Vagina (tissue), 2 donors: ENCODE measurements at regions not wholly inside any gene's neighbourhood (a gene's known extent, or its start where the extent isn't known, plus 50 kb on each side); places are given as distances from the start of the nearest gene placed in this dataset.

ENCODE experiments used
- DNase-seq, 2 donors: peaks; one replicate each; pipeline ENCODE4 v3.0.0-alpha.2; 2017; ENCODE audit errors: extremely low spot score in 2 of 2
- H3K27ac ChIP-seq: fragments of 200-600 bp; sonication (generic); one replicate; pipeline ENCODE4 v1.5.1; 2019
- H3K27me3 ChIP-seq: fragments of 200-600 bp; sonication (generic); one replicate; pipeline ENCODE4 v1.5.1; 2019
- H3K36me3 ChIP-seq, 2 donors: fragments of 200-600 bp; sonication (generic); one replicate each; pipeline ENCODE4 v1.5.1; 2017 to 2019
- H3K4me1 ChIP-seq: fragments of 200-600 bp; sonication (generic); one replicate; pipeline ENCODE4 v1.5.1; 2019
- H3K4me3 ChIP-seq, 2 donors: fragments of 200-600 bp; sonication (generic); 1 replicate in 1 of 2; 2 replicates in 1 of 2; pipeline ENCODE4 v1.5.1; 2016 to 2019
- H3K9me3 ChIP-seq: fragments of 200-600 bp; sonication (generic); one replicate; pipeline ENCODE4 v1.5.1; 2019
- POLR2A ChIP-seq, 2 donors: fragments of 450-650 bp; IDR thresholded peaks; one replicate each; pipeline ENCODE4 v1.6.1; 2017; ENCODE audit warnings: antibody characterized with exemption in 2 of 2, mild to moderate bottlenecking in 2 of 2, moderate library complexity in 2 of 2
- POLR2AphosphoS5 ChIP-seq, 2 donors: sonication (generic); formaldehyde crosslinking; IDR thresholded peaks; one replicate each; pipeline ENCODE4 v1.9.0; 2017; ENCODE audit warnings: antibody characterized with exemption in 2 of 2, mild to moderate bottlenecking in 2 of 2, low read depth in 1 of 2; ENCODE audit not compliant: insufficient read depth in 1 of 2
- intact Hi-C: fragments of 100-400 bp; cut with DNase I; formaldehyde crosslinking; loops from one replicate; pipeline ENCODE4 v1.15.1; 2023
- TF ChIP-seq, protein P1 (sequence below), 3 experiments: fragments of 450-650 bp in 2 of 3; fragments of 200-600 bp in 1 of 3; sonication (generic) in 1 of 3; IDR thresholded peaks; one replicate each; pipeline ENCODE4 v1.5.1; 2017 to 2019; ENCODE audit warnings: antibody characterized with exemption in 3 of 3, mild to moderate bottlenecking in 2 of 3, moderate library complexity in 2 of 3

DNA sequence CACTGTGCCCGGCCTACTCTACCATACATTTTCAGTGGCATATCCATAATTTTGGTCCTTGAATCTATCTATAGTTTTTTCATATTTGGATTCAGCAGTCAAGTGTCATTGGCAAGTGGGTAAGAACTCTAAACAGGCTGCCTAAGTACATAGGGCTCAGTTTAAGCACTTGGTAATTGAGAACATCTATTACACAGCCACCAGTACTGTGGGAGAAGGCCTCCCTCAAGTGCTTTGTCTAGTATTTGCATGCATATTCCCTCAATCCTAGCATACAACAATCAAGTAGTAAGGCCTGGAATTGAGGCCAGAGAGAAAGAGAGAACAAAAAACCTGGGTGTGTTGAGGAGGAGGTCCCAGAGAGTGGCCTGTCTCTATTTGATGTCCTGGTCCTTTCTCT lies 325.2 kb downstream of the USP25 start:
- Histone ChIP-seq H3K36me3 (no peaks in the 10 kb centered on the region), H3K27ac (no peak overlapping the region), H3K9me3 (no peaks in the 10 kb centered on the region), H3K4me1 (no peaks in the 10 kb centered on the region), H3K4me3 (no peak overlapping the region), H3K27me3 (no peaks in the 10 kb centered on the region)
- intact Hi-C loops = no loop called here
- TF ChIP-seq POLR2A (IDR thresholded peaks at IDR 0.05) (no peak), POLR2AphosphoS5 (IDR thresholded peaks at IDR 0.05; ENCODE audit: insufficient read depth in 1 of 2, low read depth in 1 of 2) (no peak)
- TF ChIP-seq, protein P1, sequence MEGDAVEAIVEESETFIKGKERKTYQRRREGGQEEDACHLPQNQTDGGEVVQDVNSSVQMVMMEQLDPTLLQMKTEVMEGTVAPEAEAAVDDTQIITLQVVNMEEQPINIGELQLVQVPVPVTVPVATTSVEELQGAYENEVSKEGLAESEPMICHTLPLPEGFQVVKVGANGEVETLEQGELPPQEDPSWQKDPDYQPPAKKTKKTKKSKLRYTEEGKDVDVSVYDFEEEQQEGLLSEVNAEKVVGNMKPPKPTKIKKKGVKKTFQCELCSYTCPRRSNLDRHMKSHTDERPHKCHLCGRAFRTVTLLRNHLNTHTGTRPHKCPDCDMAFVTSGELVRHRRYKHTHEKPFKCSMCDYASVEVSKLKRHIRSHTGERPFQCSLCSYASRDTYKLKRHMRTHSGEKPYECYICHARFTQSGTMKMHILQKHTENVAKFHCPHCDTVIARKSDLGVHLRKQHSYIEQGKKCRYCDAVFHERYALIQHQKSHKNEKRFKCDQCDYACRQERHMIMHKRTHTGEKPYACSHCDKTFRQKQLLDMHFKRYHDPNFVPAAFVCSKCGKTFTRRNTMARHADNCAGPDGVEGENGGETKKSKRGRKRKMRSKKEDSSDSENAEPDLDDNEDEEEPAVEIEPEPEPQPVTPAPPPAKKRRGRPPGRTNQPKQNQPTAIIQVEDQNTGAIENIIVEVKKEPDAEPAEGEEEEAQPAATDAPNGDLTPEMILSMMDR (IDR thresholded peaks at IDR 0.05) = no peak
- no peak for DNase-seq

GRCh38 chr21:16058896-16059295 lies 329.1 kb downstream of the USP25 start:
- Histone ChIP-seq H3K36me3 (no peaks in the 10 kb centered on the region), H3K9me3 (no peaks in the 10 kb centered on the region), H3K27ac (no peak overlapping the region), H3K27me3 (no peaks in the 10 kb centered on the region), H3K4me1 (no peaks in the 10 kb centered on the region), H3K4me3 (no peak overlapping the region)
- no peak for DNase-seq
- TF ChIP-seq POLR2AphosphoS5 (IDR thresholded peaks at IDR 0.05; ENCODE audit: insufficient read depth in 1 of 2, low read depth in 1 of 2) (no peak), POLR2A (IDR thresholded peaks at IDR 0.05) (no peak)
- TF ChIP-seq, protein P1 (IDR thresholded peaks at IDR 0.05) = no peak
- intact Hi-C loops = no loop called here

- H3K4me1 ChIP-seq = no peaks in the 10 kb centered on the region
- DNase-seq = no peak
- no peaks in the 10 kb centered on the region for H3K9me3 ChIP-seq
- no peak overlapping the region for H3K4me3 ChIP-seq
- no peak overlapping the region for H3K27ac ChIP-seq
- no peaks in the 10 kb centered on the region for H3K36me3 ChIP-seq
- H3K27me3 ChIP-seq = no peaks in the 10 kb centered on the region
- intact Hi-C loops = no loop called here
- TF ChIP-seq, protein P1 (IDR thresholded peaks at IDR 0.05) = no peak
- no peak for TF ChIP-seq POLR2A (IDR thresholded peaks at IDR 0.05)
- TF ChIP-seq POLR2AphosphoS5 (IDR thresholded peaks at IDR 0.05; ENCODE audit: insufficient read depth in 1 of 2, low read depth in 1 of 2) = no peak
Measured at GRCh38 chr21:16059981-16060380, 330.2 kb downstream of the USP25 start.

- no peaks in the 10 kb centered on the region for H3K4me1 ChIP-seq
- intact Hi-C loops = no loop called here
- TF ChIP-seq POLR2AphosphoS5 (IDR thresholded peaks at IDR 0.05; ENCODE audit: insufficient read depth in 1 of 2, low read depth in 1 of 2) = no peak
- TF ChIP-seq POLR2A (IDR thresholded peaks at IDR 0.05) = no peak
- TF ChIP-seq, protein P1 (IDR thresholded peaks at IDR 0.05) = no peak
- H3K4me3 ChIP-seq = no peak overlapping the region
- H3K27ac ChIP-seq = no peak overlapping the region
- no peaks in the 10 kb centered on the region for H3K9me3 ChIP-seq
- no peaks in the 10 kb centered on the region for H3K36me3 ChIP-seq
- no peak for DNase-seq
- H3K27me3 ChIP-seq = no peaks in the 10 kb centered on the region
Measured at GRCh38 chr21:16061194-16061593, 331.4 kb downstream of the USP25 start.

DNA sequence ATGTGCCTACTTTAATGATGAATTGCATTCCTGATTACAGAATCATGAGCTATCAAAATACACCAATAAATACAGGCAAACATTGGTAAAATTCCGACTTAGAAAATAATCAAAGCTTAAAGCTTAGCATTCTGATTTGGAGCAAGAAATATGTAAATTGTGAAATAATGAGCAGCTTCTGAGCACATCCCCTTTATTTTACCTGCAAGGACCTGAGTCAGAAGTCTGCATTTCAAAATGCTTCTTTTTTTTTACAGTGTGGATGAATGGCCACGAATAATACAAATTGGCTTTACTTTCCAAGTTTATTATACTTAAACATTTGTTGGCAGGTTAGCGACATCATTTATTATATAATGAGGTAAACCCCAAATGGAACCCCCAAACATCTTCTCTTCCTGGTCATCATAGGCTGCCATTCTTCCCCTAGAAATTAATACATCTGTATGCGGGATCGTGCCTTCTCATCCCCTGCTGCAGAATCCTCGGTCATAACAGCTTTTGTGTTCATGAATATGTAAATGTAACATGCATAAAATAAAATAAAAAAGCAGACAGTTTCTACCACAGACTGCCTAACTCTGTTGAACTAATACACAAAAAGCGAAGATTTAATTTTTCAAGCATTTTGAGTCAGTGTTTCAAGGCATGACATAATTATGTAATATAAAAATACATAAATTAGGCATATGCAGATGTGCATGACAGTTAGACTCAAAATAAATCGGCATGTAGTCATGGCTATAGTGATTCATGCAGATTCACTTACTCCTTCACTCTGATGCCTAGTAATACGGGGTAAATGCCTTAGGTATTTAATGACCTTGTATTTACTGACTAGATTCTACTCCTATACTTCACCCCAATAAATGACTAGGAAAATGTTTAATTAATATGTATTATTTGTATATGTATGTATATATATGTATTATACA lies 339.7 kb downstream of the USP25 start:
- peak overlapping the region in 1 of 2 donors; percentile 41 for H3K4me3 ChIP-seq

More for the DNA sequence above, 339.7 kb downstream of the USP25 start:
- Histone ChIP-seq H3K4me1 (peaks cover 21% of the 10 kb centered on the region), H3K27ac (no peak overlapping the region), H3K9me3 (no peaks in the 10 kb centered on the region), H3K27me3 (no peaks in the 10 kb centered on the region), H3K36me3 (no peaks in the 10 kb centered on the region)
- intact Hi-C loops = no loop called here
- TF ChIP-seq POLR2A (IDR thresholded peaks at IDR 0.05) (no peak), POLR2AphosphoS5 (IDR thresholded peaks at IDR 0.05; ENCODE audit: insufficient read depth in 1 of 2, low read depth in 1 of 2) (no peak)
- TF ChIP-seq, protein P1 (IDR thresholded peaks at IDR 0.05) = no peak
- DNase-seq = no peak
